Dermis blood vessel endothelial cell (primary cell): ENCODE measurements at regions not wholly inside any gene's neighbourhood (a gene's known extent, or its start where the extent isn't known, plus 50 kb on each side); places are given as distances from the start of the nearest gene placed in this dataset.

Experiments
- DNase-seq: peaks from one replicate; pipeline ENCODE4 v3.0.0; 2010

DNA sequence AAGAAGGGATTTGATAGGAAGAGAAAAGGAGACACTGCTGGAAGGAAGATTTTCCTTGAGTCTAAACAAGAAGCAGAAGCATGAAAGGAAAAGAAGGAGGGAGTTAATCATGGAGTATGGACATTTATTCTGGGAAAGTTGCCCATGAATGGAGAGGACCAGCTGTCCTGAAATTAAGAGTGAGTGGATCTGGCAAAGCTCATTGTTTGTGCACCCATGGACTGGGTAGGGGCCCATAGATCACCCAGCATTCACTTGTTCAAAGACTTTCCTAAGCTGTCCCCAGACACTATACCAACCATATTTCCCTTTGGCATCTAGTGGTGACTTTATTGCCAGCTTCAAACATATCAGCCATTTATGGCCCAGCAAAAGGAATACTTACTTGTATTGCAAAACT is 422.7 kb downstream of the FBXO15 start:
- no peak for DNase-seq

DNA sequence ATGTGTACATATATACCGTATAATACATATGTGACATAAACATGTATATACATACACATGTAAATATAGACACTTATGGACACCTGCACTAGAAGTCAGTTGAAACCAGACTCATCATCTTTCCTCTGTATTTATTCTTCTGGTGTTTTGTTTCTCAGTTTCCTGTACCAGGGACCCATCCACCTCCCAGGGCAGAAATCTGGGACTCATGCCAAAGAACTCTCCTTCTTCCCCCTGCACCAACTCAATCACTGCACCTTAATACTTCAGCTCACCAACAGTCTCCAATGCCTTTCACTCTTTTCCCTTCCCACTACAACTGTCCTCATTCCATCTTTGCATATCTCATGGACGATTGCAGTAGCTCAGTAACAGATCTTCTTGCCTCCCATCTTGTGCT is 428.0 kb downstream of the FBXO15 start:
- peak; percentile 49 for DNase-seq

- DNase-seq, result peak; percentile 61
Observed at GRCh38 chr18:73717570-73717969, 430.1 kb downstream of the FBXO15 start.

DNA sequence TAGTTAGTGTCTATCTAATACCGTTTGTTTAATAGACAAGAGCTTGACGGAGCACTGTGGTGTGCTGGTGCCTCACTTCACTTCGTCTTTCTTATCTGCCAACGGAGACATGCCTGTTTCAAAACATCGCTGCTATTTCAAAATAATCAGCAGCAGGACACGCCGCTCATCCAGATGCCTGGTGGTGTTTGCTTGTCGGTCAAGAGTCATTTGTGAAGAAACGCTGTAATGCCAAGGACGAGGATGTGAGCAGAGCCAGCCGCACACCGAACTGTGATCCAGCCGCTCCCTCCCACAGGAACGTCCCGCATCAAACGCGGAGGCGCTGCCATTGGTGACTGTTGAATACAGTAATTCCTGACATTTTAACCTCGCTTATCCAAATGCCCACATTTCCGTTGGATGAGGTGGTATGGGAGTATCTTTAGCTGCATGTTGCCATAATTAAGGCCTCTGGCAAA is 432.4 kb downstream of the FBXO15 start:
- DNase-seq, result no peak

DNA sequence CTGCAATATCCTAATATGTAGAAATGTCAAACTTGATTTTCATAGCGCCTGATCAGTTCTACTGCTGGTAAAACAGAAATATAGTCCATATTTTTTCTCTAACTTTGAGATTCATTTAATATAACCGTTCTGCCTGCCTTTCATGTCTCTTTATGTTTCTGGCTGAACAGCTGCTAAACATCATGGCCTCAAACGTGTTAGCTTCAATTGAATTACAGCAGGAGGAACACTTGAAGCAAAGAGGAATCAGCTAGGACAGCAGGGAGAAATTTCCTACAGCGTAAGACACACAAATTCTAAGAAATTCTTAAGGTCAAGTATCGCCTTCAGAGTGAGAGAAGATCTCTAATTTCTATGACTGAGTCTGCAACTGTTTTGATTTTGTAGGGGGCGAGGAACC is 433.2 kb downstream of the FBXO15 start:
- no peak for DNase-seq

GRCh38 chr18:73711256-73711655 is 436.4 kb downstream of the FBXO15 start:
- no peak for DNase-seq

- no peak for DNase-seq
Observed at GRCh38 chr18:73708591-73708990, 439.0 kb downstream of the FBXO15 start.

GRCh38 chr18:73707035-73707434 is 440.6 kb downstream of the FBXO15 start:
- no peak for DNase-seq

DNA sequence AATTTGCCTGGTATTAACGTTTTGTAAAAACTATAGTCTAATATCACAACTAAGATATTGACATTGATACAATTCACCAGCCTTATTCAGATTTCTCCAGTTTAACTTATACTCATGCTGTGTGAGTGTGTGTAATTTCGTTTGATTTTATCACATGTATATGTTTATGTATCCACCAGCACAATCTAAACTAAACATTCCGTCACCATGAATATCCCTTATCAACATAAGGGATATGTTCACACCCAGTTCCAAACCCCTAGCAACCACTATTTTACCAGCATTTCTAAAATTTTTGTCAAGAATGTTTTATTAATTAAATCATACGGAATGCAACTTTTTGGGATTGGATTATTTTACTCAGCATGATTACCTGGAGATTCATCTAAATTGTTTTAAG is 450.3 kb downstream of the FBXO15 start:
- DNase-seq, result no peak

- DNase-seq, result no peak
Observed at GRCh38 chr18:73696698-73697097, 450.9 kb downstream of the FBXO15 start.

DNA sequence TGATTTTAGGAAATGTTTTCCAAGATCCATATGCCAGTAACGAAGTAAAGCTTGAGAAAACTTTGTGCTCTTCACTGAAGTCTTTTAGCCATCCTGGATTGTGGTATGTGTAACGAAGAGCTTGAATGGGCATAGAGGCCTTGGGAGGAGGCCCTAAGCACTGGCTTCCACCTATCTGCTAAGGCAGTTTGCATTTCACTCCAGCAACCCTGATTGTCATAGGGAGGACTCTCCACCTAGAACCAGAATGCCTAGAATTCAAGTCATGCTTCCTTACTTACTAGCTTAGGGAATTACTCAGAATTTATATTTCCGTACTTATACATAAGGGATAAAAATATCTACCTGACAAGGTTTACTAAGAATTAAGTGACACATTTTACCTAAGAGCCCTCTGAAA is 451.5 kb downstream of the FBXO15 start:
- DNase-seq, result no peak

DNA sequence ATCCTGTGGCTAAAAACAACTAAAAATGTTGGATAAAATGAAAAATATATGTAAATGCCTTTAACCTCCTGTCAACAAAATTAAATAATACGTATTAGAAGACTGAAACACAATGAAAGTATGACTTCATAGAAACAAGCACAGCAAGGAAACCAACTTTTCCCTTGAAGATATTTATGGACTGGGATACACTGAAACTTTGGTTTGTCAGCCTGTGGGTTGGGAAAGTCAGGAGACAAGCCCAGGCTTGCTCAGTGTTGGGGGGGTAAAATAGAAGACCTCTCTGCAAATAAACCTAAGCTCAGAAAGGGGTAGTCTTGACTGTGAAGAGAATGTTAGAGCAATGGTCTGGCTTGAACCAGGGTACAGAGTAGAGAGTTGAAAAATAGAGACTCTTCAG is 454.5 kb downstream of the FBXO15 start:
- no peak for DNase-seq

- DNase-seq, result no peak
Observed at GRCh38 chr18:73691624-73692023, 456.0 kb downstream of the FBXO15 start.

- peak; percentile 95 for DNase-seq
Observed at GRCh38 chr18:73691118-73691517, 456.5 kb downstream of the FBXO15 start.

DNA sequence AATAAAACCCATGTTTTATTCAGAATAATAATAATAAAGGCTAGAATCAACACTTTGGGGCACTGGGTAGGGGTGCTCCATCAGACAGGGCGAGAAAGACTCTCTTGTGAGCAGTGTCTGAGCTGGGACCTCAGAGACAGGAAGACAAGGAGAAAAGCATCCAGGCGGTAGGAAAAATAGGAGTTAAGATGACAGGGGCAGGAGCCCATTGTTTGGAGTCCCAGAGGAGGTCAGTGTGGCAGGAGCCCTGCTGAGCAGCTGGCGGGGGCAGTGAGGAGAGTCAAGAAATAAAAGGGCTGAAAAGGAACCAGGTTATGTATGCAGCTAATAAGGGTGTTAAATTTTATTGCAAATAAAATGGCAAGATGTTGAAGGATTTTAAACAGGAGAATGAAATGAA is 457.4 kb downstream of the FBXO15 start:
- DNase-seq, result peak; percentile 61

- DNase-seq, result peak; percentile 49
Observed at GRCh38 chr18:73688851-73689711, 458.6 kb downstream of the FBXO15 start.

DNA sequence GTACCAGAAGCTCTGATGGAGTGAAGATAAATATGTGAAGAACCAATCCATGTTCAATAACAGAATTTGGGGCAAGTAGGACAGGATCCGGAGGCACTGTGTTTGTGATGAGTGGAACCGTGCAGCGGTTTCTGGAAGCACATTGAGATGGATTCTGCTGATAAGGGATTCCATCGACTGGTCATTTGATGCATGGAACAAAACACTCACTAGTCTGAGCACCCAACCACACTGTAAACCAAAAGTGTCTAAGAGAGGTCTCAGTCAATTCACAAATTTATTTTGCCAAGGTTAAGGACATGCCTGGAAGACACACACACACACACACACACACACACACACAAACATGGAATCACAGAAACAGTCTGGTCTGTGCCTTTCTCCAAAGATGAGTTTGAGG is 459.5 kb downstream of the FBXO15 start:
- no peak for DNase-seq

GRCh38 chr18:73684647-73685046 is 463.0 kb downstream of the FBXO15 start:
- DNase-seq, result peak; percentile 38

- no peak for DNase-seq
Observed at GRCh38 chr18:73683409-73684238, 464.0 kb downstream of the FBXO15 start.

- no peak for DNase-seq
Observed at GRCh38 chr18:73681912-73682311, 465.7 kb downstream of the FBXO15 start.

- no peak for DNase-seq
Observed at GRCh38 chr18:73681398-73681797, 466.2 kb downstream of the FBXO15 start.

GRCh38 chr18:73679941-73680712 is 467.5 kb downstream of the FBXO15 start:
- no peak for DNase-seq

DNA sequence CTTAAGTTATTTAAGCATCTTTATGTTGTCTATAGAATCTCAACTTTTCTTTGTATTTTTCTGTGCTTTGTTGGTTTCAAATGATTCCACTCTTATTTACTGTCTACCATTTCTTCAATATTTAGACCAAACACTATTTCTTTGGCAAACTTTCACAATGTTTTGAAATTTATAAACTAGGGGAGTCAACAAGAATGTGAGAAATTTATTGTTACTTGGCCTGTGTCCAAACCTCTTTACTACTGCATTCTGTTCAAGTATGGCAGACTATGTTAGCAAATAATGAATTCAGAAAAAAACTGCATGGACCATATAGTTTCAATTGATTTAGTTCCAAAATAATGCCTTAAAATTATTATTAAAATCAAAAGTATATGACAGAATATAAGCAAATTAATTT is 470.2 kb downstream of the FBXO15 start:
- DNase-seq, result no peak
